AG04449 (cell line): ENCODE measurements at regions not wholly inside any gene's neighbourhood (a gene's known extent, or its start where the extent isn't known, plus 50 kb on each side); places are given as distances from the start of the nearest gene placed in this dataset.
"Not testable (repeated sequence)": the region's sequence is repeated elsewhere in the genome, so short reads cannot be mapped to it uniquely, and the experiment has no call there.

ENCODE experiments used
- CTCF ChIA-PET: fragments of 350-600 bp; formaldehyde crosslinking; extraction: SDS; loops from one replicate; lab custom pipeline; 2021; ENCODE audit warnings: antibody characterized with exemption; lab: Yijun Ruan, JAX
- POLR2A ChIA-PET: fragments of 400-600, 350-600 bp; formaldehyde crosslinking; extraction: SDS; loops from one replicate; lab custom pipeline; 2020; ENCODE audit warnings: antibody characterized with exemption, inconsistent platforms; lab: Yijun Ruan, JAX
- DNase-seq: peaks from one replicate; pipeline ENCODE4 v3.0.0-alpha.2; 2010; ENCODE audit warnings: low read depth, low spot score
- H3K4me3 ChIP-seq: 2 replicates; pipeline ENCODE4 v1.5.1; 2011; ENCODE audit warnings: low read depth, mild to moderate bottlenecking, control low read depth, low read length
- CTCF ChIP-seq: IDR thresholded peaks from one replicate; pipeline ENCODE4 v1.5.1; 2011; ENCODE audit warnings: mild to moderate bottlenecking, moderate library complexity, low read length, control low read depth, inconsistent platforms; ENCODE audit not compliant: insufficient read depth; ENCODE audit errors: missing control alignments

DNA sequence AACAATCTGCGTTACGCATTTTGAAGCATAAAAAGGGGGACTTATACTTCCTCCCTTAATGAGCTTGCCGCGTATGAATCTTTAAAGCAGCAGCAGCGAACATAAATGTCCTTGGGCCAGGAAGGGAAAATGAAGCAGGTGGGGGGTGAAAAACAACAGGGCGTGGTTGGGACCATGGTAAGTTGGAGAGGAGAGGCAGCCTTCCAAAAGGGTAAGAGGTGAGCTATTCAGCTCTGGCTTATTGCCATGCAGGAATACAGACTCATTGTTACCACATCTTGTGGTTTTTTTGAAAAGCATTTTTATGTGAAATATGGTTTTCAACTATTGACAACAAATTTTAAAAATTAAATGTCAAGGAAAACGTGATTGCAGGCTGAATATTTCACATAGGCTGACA, 710.7 kb upstream of the FAM241A start:
- ChIA-PET POLR2A (no interaction called here), CTCF (no interaction called here)
- no peak for DNase-seq
- TF ChIP-seq CTCF, result no peak
- H3K4me3 ChIP-seq, result no peak overlapping the region

DNA sequence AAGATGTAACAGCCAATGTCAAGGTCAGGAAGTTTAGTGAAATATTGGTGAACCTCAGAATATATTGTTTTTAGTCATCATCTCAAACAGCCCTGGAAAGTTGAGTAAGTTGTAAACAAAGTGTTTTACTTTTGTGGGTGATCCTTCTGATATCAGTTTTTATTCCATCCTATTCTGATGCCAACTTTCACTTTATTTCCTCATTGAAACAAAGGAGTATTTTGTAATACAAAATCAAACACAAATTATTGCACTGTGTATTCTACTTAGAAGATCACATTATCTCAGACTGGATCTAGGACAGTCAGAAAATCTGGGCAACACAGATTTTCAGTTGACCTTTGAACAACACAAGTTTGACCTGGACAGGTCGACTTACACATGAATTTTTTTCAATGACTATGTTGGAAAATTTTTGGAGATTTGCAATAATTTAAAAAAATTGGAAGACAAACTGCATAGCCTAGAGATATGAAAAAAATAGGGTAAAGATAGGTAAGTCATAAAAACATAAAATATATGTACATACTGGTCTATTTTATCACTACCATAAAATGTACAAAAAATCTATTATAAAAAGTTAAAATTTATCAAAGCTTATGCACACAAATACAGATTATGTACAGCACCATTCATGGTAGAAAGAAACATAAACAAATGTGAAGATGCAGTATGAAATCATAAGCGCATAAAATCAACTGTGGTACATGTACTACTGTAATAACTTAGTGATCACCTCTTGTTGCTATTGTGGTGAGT, 709.1 kb upstream of the FAM241A start:
- DNase-seq, result no peak
- TF ChIP-seq CTCF, result no peak
- H3K4me3 ChIP-seq, result no peak overlapping the region
- CTCF ChIA-PET, result no interaction called here
- POLR2A ChIA-PET, result no interaction called here

GRCh38 chr4:111441687-111442086, 703.6 kb upstream of the FAM241A start:
- no peak overlapping the region for H3K4me3 ChIP-seq
- POLR2A ChIA-PET, result no interaction called here
- TF ChIP-seq CTCF, result no peak
- no peak for DNase-seq
- CTCF ChIA-PET, result no interaction called here

DNA sequence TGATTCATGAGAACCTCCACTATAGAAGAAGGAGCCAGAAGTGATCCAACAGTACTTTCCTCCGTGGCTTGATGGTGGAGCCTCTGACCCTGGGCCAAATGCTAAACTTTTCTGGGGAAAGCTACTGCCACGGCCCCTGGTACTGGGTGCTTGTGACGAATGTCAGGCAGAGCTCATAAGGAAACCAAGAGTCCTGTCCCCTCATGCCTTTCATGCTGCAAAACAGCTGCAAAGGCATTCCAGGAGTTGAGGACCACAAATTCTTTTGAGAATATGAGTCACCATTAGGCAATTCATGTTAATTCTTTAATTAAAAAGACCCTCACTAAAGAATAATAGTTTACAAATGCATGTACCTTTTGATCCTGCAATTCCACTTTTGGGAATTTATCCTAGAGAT, 700.4 kb upstream of the FAM241A start:
- DNase-seq, POLR2A ChIA-PET, CTCF ChIA-PET, H3K4me3 ChIP-seq: not testable (repeated sequence)

GRCh38 chr4:111449657-111450056, 695.6 kb upstream of the FAM241A start:
- no peak overlapping the region for H3K4me3 ChIP-seq
- no peak for DNase-seq
- ChIA-PET CTCF (no interaction called here), POLR2A (no interaction called here)
- no peak for TF ChIP-seq CTCF

DNA sequence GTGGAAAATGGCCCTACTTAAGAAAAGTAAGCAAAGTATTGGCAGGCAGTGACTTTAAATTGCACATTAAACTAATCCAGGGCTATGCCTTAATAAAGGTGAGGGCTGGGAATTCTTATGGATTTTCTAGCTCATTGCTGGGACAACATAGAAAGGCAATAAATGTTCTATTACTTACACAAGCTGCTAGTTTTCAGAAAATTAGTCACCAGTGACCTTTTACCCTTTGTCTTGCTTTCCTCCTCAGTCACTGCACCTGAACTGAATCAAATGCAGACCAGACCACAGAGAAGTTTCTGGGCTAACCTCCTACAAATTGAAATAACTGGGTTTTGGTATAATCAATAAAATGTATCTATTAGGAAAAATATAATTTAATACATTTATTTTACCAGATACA, 694.4 kb upstream of the FAM241A start:
- ChIA-PET CTCF (no interaction called here), POLR2A (no interaction called here)
- DNase-seq, result no peak
- H3K4me3 ChIP-seq, result no peak overlapping the region
- TF ChIP-seq CTCF, result no peak

DNA sequence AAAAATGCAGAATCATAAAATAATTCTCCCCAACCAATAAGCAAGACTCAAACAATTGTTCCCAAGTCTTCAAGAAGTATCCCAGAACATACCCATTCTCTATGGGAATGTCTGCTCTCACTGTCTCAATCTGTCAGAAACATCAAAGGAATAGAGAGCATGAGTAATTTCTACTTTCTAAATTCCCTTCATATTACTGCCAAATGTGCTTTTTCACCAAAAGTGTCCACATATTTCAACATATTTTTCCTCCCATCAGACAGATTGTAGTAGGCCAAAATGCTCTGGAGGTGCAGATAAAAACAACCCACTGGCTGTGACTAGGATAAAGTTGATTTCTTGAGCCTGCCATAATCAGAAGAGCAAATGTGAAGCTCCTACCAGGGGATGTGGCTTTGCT, 692.0 kb upstream of the FAM241A start:
- ChIA-PET CTCF (interaction anchor here (1.9 kb wide), 1 partner anchor 178 kb away, joined by 5 read pairs; no protein-coding TSS in a partner anchor), POLR2A (no interaction called here)
- TF ChIP-seq CTCF, result no peak
- DNase-seq, result no peak
- no peak overlapping the region for H3K4me3 ChIP-seq
